Mesodermal cell (in vitro differentiated cells): ENCODE measurements at regions not wholly inside any gene's neighbourhood (a gene's known extent, or its start where the extent isn't known, plus 50 kb on each side); places are given as distances from the start of the nearest gene placed in this dataset.
"Not testable (repeated sequence)": the region's sequence is repeated elsewhere in the genome, so short reads cannot be mapped to it uniquely, and the experiment has no call there.

Source experiments
- H3K27ac ChIP-seq: 2 replicates; pipeline ENCODE4 v1.7.0; 2013; ENCODE audit warnings: mild to moderate bottlenecking, low read depth, low read length, moderate library complexity; ENCODE audit not compliant: severe bottlenecking
- H3K36me3 ChIP-seq: 2 replicates; pipeline ENCODE4 v1.7.1; 2013; ENCODE audit warnings: mild to moderate bottlenecking, low read length, moderate library complexity; ENCODE audit not compliant: control insufficient read depth, insufficient read depth
- H3K4me1 ChIP-seq: one replicate; pipeline ENCODE4 v1.7.1; 2013; ENCODE audit warnings: mild to moderate bottlenecking, low read length; ENCODE audit not compliant: insufficient read depth, control insufficient read depth, poor library complexity, severe bottlenecking
- H3K4me3 ChIP-seq: 2 replicates; pipeline ENCODE4 v1.7.0; 2013; ENCODE audit warnings: low read length, control low read depth, mild to moderate bottlenecking; ENCODE audit not compliant: insufficient read depth, poor library complexity, severe bottlenecking; ENCODE audit errors: extremely low read depth
- H3K9me3 ChIP-seq: 2 replicates; pipeline ENCODE4 v1.7.1; 2013; ENCODE audit warnings: mild to moderate bottlenecking, low read length, moderate library complexity; ENCODE audit not compliant: control insufficient read depth
- WGBS, 2 experiments: methylation state at CpG; one replicate each; pipeline ENCODE4 v1.1.5; 2013; ENCODE audit warnings: missing lambda C conversion rate in 2 of 2; ENCODE audit not compliant: insufficient coverage in 2 of 2; 5-methylcytosine and 5-hydroxymethylcytosine counted together

DNA sequence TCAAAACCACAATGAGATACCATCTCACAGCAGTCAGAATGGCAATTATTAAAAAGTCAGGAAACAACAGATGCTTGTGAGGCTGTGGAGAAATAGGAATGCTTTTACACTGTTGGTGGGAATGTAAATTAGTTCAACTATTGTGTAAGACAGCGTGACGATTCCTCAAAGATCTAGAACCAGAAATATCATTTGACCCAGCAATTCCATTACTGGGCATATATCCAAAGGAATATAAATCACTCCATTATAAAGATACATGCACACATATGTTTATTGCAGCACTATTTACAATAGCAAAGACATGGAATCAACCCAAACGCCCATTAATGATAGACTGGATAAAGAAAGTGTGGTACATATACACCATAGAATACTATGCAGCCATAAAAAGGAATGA, 50.6 kb upstream of the DNAJC10 start:
- not testable (repeated sequence) for H3K27ac ChIP-seq, H3K4me1 ChIP-seq, H3K9me3 ChIP-seq, H3K36me3 ChIP-seq, H3K4me3 ChIP-seq
- WGBS, 2 experiments = 80% methylated on average over 2 of the region's 3 CpGs; no CpG with 5 or more reads in 1 of the 2 experiments
